B cell (primary cell): ENCODE measurements at regions not wholly inside any gene's neighbourhood (a gene's known extent, or its start where the extent isn't known, plus 50 kb on each side); places are given as distances from the start of the nearest gene placed in this dataset.

Experiments
- ATAC-seq: fragments of 200-7000 bp; cut with Tn5 transposase; one replicate; pipeline ENCODE4 v1.10.0; 2021; ENCODE audit warnings: low read depth, mild to moderate bottlenecking, moderate number of reproducible peaks, moderate library complexity
- CTCF ChIA-PET: fragments of 350-600 bp; sonication (Branson Sonifier 250); formaldehyde crosslinking; loops from one replicate; lab custom pipeline; 2021; ENCODE audit warnings: antibody characterized with exemption, inconsistent platforms; lab: Charles Lee
- POLR2A ChIA-PET: fragments of 350-600 bp; sonication (Branson Sonifier 250); formaldehyde crosslinking; loops from one replicate; lab custom pipeline; 2021; ENCODE audit warnings: antibody characterized with exemption; lab: Charles Lee
- DNase-seq: peaks from one replicate; pipeline ENCODE4 v3.0.0; 2013
- H2AFZ ChIP-seq: 2 replicates; pipeline ENCODE4 v1.6.1; 2012; ENCODE audit warnings: mild to moderate bottlenecking, low read depth, low read length; ENCODE audit not compliant: insufficient read depth, poor library complexity, severe bottlenecking
- H3K27ac ChIP-seq, 2 donors: 1 replicate in 1 of 2; 2 replicates in 1 of 2; pipeline ENCODE4 v1.5.1; 2012 to 2013; ENCODE audit warnings: low read length in 2 of 2, mild to moderate bottlenecking in 2 of 2, moderate library complexity in 1 of 2
- H3K27me3 ChIP-seq, 4 experiments: fragments of 200-600 bp in 1 of 4; sonication (generic) in 1 of 4; replicated peaks in 1 of 4; 1 replicate in 2 of 4; 2 replicates in 2 of 4; pipeline versions ENCODE4 v1.6.1 to v1.7.0; 2013 to 2016; ENCODE audit warnings: low read length in 3 of 4, mild to moderate bottlenecking in 2 of 4, mixed read lengths in 1 of 4, moderate library complexity in 1 of 4; ENCODE audit not compliant: insufficient read depth in 4 of 4, control insufficient read depth in 3 of 4; ENCODE audit errors: control extremely low read depth in 1 of 4
- H3K36me3 ChIP-seq, 2 experiments: replicated peaks in 1 of 2; 1 replicate in 1 of 2; 2 replicates in 1 of 2; pipeline versions ENCODE4 v1.6.1 to v1.7.1; 2013; ENCODE audit warnings: low read length in 1 of 2; ENCODE audit not compliant: insufficient read depth in 2 of 2, control insufficient read depth in 1 of 2; ENCODE audit errors: control extremely low read depth in 1 of 2, extremely low read depth in 1 of 2
- H3K4me1 ChIP-seq, 2 donors: fragments of 200-600 bp in 1 of 2; sonication (generic) in 1 of 2; 1 replicate in 1 of 2; 2 replicates in 1 of 2; pipeline versions ENCODE4 v1.5.1 to v1.6.1; 2013 to 2017; ENCODE audit warnings: low read length in 2 of 2; ENCODE audit not compliant: control insufficient read depth in 2 of 2, insufficient read depth in 2 of 2
- H3K4me2 ChIP-seq: replicated peaks from 2 replicates; pipeline ENCODE3; 2012; ENCODE audit warnings: mild to moderate bottlenecking, low read depth, low read length; ENCODE audit not compliant: poor library complexity, severe bottlenecking
- H3K4me3 ChIP-seq, 5 experiments: fragments of 200-600 bp in 1 of 5; sonication (generic) in 1 of 5; 1 replicate in 3 of 5; 2 replicates in 2 of 5; pipeline versions ENCODE4 v1.5.1 to v1.7.0; 2011 to 2016; ENCODE audit warnings: low read length in 4 of 5, mild to moderate bottlenecking in 4 of 5, low read depth in 2 of 5, control low read depth in 1 of 5, moderate library complexity in 1 of 5; ENCODE audit not compliant: insufficient read depth in 1 of 5; ENCODE audit errors: control extremely low read depth in 1 of 5, extremely low read depth in 1 of 5
- H3K79me2 ChIP-seq: fragments of 200-600 bp; sonication (generic); one replicate; pipeline ENCODE4 v1.6.0; 2016; ENCODE audit warnings: low read length; ENCODE audit not compliant: control insufficient read depth, insufficient read depth
- H3K9ac ChIP-seq: fragments of 200-600 bp; sonication (generic); 2 replicates; pipeline ENCODE4 v1.6.1; 2017; ENCODE audit warnings: mild to moderate bottlenecking, low read length, moderate library complexity
- H3K9me3 ChIP-seq, 3 donors: one replicate each; pipeline versions ENCODE4 v1.6.1 to v1.7.1; 2013; ENCODE audit warnings: low read length in 2 of 3; ENCODE audit not compliant: control insufficient read depth in 2 of 3, insufficient read depth in 1 of 3; ENCODE audit errors: control extremely low read depth in 1 of 3
- H4K20me1 ChIP-seq: 2 replicates; pipeline ENCODE4 v1.6.0; 2012; ENCODE audit warnings: mild to moderate bottlenecking, low read length; ENCODE audit not compliant: insufficient read depth, control insufficient read depth, poor library complexity, severe bottlenecking
- H3K27ac Mint-ChIP-seq: one replicate; pipeline ENCODE4 v1.8.0; 2021; ENCODE audit warnings: mixed read lengths
- H3K27me3 Mint-ChIP-seq: one replicate; pipeline ENCODE4 v1.8.0; 2021; ENCODE audit warnings: mixed read lengths
- H3K4me1 Mint-ChIP-seq: one replicate; pipeline ENCODE4 v1.8.0; 2021; ENCODE audit warnings: mixed read lengths
- H3K4me3 Mint-ChIP-seq: one replicate; pipeline ENCODE4 v1.8.0; 2021; ENCODE audit warnings: mixed read lengths
- H3K9me3 Mint-ChIP-seq: one replicate; pipeline ENCODE4 v1.8.0; 2022; ENCODE audit warnings: mixed read lengths; ENCODE audit not compliant: insufficient read depth
- EZH2 ChIP-seq: IDR thresholded peaks from 2 replicates; pipeline ENCODE4 v1.6.1; 2012; ENCODE audit warnings: borderline replicate concordance, low read depth, mild to moderate bottlenecking, moderate library complexity, low read length; ENCODE audit not compliant: insufficient read depth, poor library complexity, severe bottlenecking
- WGBS: methylation state at CpG from one replicate; pipeline ENCODE4 v1.1.5; 2013; ENCODE audit warnings: missing lambda C conversion rate; ENCODE audit not compliant: insufficient coverage; 5-methylcytosine and 5-hydroxymethylcytosine counted together
- intact Hi-C: fragments of 100-400 bp; cut with micrococcal nuclease; formaldehyde crosslinking; loops from one replicate; pipeline ENCODE4 v1.10.0; 2022
- TF ChIP-seq, protein P1 (sequence below): fragments of 200-600 bp; IDR thresholded peaks from one replicate; pipeline ENCODE4 v1.8.0; 2022; ENCODE audit warnings: antibody characterized with exemption, mild to moderate bottlenecking

- Histone ChIP-seq H3K9ac (no peak overlapping the region), H3K9me3 (peaks cover 0 to 2% (median 0%) of the 10 kb centered on the region in 3 donors), H3K4me3 (no peak overlapping the region), H2AFZ (no peak overlapping the region), H3K79me2 (no peaks in the 10 kb centered on the region), H3K27ac (no peak overlapping the region), H3K4me1 (no peaks in the 10 kb centered on the region), H3K4me2 (no peak overlapping the region), H3K27me3 (no peaks in the 10 kb centered on the region), H4K20me1 (no peaks in the 10 kb centered on the region), H3K36me3 (no peaks in the 10 kb centered on the region)
- WGBS: 96% methylated on average over 3 of the region's 6 CpGs
- ATAC-seq (no peak), DNase-seq (no peak)
- Mint-ChIP-seq H3K9me3 (no peaks in the 10 kb centered on the region), H3K4me3 (no peak overlapping the region), H3K4me1 (no peaks in the 10 kb centered on the region), H3K27ac (no peak overlapping the region), H3K27me3 (no peaks in the 10 kb centered on the region)
- no peak for TF ChIP-seq EZH2
- TF ChIP-seq, protein P1, sequence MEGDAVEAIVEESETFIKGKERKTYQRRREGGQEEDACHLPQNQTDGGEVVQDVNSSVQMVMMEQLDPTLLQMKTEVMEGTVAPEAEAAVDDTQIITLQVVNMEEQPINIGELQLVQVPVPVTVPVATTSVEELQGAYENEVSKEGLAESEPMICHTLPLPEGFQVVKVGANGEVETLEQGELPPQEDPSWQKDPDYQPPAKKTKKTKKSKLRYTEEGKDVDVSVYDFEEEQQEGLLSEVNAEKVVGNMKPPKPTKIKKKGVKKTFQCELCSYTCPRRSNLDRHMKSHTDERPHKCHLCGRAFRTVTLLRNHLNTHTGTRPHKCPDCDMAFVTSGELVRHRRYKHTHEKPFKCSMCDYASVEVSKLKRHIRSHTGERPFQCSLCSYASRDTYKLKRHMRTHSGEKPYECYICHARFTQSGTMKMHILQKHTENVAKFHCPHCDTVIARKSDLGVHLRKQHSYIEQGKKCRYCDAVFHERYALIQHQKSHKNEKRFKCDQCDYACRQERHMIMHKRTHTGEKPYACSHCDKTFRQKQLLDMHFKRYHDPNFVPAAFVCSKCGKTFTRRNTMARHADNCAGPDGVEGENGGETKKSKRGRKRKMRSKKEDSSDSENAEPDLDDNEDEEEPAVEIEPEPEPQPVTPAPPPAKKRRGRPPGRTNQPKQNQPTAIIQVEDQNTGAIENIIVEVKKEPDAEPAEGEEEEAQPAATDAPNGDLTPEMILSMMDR: no peak
- intact Hi-C loops: no loop called here
- CTCF ChIA-PET: no interaction called here
- POLR2A ChIA-PET: no interaction called here
Measured at GRCh38 chr10:10198363-10198762, 819.3 kb upstream of the CELF2 start.

DNA sequence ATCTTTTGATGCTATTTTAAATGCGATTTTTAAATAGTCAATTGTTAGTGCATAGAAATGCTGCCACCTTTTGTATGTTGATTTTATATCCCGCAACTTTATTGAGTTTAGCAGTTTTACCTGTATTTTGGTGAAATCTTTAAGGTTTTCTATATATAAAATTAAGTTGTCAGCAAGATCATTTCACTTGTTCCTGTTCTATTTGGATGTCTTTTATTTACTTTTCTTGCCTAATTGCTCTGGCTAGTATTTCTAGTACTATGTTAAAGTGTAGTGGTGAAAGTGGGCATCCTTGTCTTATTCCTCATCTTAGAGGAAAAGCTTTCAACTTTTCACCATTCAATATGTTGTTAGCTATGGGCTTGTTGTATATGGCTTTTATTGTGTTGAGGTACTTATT, 813.3 kb upstream of the CELF2 start:
- no peaks in the 10 kb centered on the region for H3K36me3 ChIP-seq
- no peak overlapping the region for H3K4me3 Mint-ChIP-seq
- no peak overlapping the region for H2AFZ ChIP-seq
- no peak for DNase-seq
- peaks cover 3% of the 10 kb centered on the region for H3K9me3 Mint-ChIP-seq
- no peak for TF ChIP-seq EZH2
- TF ChIP-seq, protein P1: no peak
- H3K27me3 Mint-ChIP-seq: no peaks in the 10 kb centered on the region
- no peak overlapping the region for H3K4me2 ChIP-seq
- H4K20me1 ChIP-seq: no peaks in the 10 kb centered on the region
- CTCF ChIA-PET: no interaction called here
- peaks cover 6% of the 10 kb centered on the region for H3K4me1 Mint-ChIP-seq
- no peak overlapping the region for H3K27ac Mint-ChIP-seq
- WGBS: no CpG with 5 or more reads among the region's 2 CpGs
- H3K27ac ChIP-seq: no peak overlapping the region
- no peak for ATAC-seq
- no peaks in the 10 kb centered on the region for H3K79me2 ChIP-seq
- no peak overlapping the region for H3K9ac ChIP-seq
- intact Hi-C loops: no loop called here
- H3K27me3 ChIP-seq: no peaks in the 10 kb centered on the region
- peaks cover 0 to 7% (median 2%) of the 10 kb centered on the region in 3 donors for H3K9me3 ChIP-seq
- POLR2A ChIA-PET: no interaction called here
- H3K4me3 ChIP-seq: no peak overlapping the region
- H3K4me1 ChIP-seq: no peaks in the 10 kb centered on the region
